Esophagus muscularis mucosa (tissue), 4 donors: ENCODE measurements at regions not wholly inside any gene's neighbourhood (a gene's known extent, or its start where the extent isn't known, plus 50 kb on each side); places are given as distances from the start of the nearest gene placed in this dataset.

Experiments used
- DNase-seq: peaks from one replicate; pipeline ENCODE4 v3.0.0-alpha.2; 2017; ENCODE audit errors: extremely low spot score
- H3K27ac ChIP-seq, 4 donors: fragments of 200-600 bp; sonication (generic); replicated peaks in 1 of 4; 1 replicate in 3 of 4; 2 replicates in 1 of 4; pipeline ENCODE4 v1.5.1; 2016 to 2019; ENCODE audit warnings: mild to moderate bottlenecking in 1 of 4
- H3K27me3 ChIP-seq, 4 donors: fragments of 200-600 bp; sonication (generic); one replicate each; pipeline versions ENCODE4 v1.5.1 to v1.6.0; 2016 to 2019
- H3K36me3 ChIP-seq, 4 donors: fragments of 200-600 bp; sonication (generic); one replicate each; pipeline ENCODE4 v1.5.1; 2016 to 2019
- H3K4me1 ChIP-seq, 4 donors: fragments of 200-600 bp; sonication (generic); one replicate each; pipeline ENCODE4 v1.5.1; 2016 to 2019
- H3K4me3 ChIP-seq, 4 donors: fragments of 200-600 bp; sonication (generic); 1 replicate in 2 of 4; 2 replicates in 2 of 4; pipeline ENCODE4 v1.5.1; 2016 to 2019; ENCODE audit warnings: mild to moderate bottlenecking in 4 of 4, moderate library complexity in 1 of 4
- H3K9me3 ChIP-seq, 4 donors: fragments of 200-600 bp; sonication (generic); 1 replicate in 3 of 4; 2 replicates in 1 of 4; pipeline ENCODE4 v1.5.1; 2016 to 2019
- CTCF ChIP-seq, 3 experiments: fragments of 200-600 bp in 2 of 3; fragments of 450-650 bp in 1 of 3; sonication (generic) in 2 of 3; IDR thresholded peaks; one replicate each; pipeline ENCODE4 v1.5.1; 2017 to 2019; ENCODE audit warnings: antibody characterized with exemption in 3 of 3, mild to moderate bottlenecking in 2 of 3, moderate library complexity in 1 of 3
- EP300 ChIP-seq: sonication (generic); formaldehyde crosslinking; IDR thresholded peaks from one replicate; pipeline ENCODE4 v1.6.1; 2017; ENCODE audit warnings: antibody characterized with exemption
- POLR2A ChIP-seq: fragments of 450-650 bp; IDR thresholded peaks from one replicate; pipeline ENCODE4 v1.6.1; 2017; ENCODE audit warnings: antibody characterized with exemption, moderate library complexity, mild to moderate bottlenecking, low read depth
- POLR2AphosphoS5 ChIP-seq, 2 donors: sonication (generic); formaldehyde crosslinking; IDR thresholded peaks; one replicate each; pipeline ENCODE4 v1.6.1; 2017; ENCODE audit warnings: antibody characterized with exemption in 2 of 2
- WGBS: methylation state at CpG from one replicate; pipeline ENCODE4 v1.1.5; 2018; 5-methylcytosine and 5-hydroxymethylcytosine counted together
- intact Hi-C: fragments of 100-400 bp; cut with DNase I; formaldehyde crosslinking; loops from one replicate; pipeline ENCODE4 v1.15.1; 2023

GRCh38 chrX:123075947-123076561, 108.0 kb upstream of the GRIA3 start:
- intact Hi-C loops, result no loop called here
- Histone ChIP-seq H3K27me3 (no peaks in the 10 kb centered on the region), H3K4me3 (no peak overlapping the region), H3K4me1 (no peaks in the 10 kb centered on the region), H3K27ac (no peak overlapping the region), H3K9me3 (no peaks in the 10 kb centered on the region), H3K36me3 (no peaks in the 10 kb centered on the region)
- no peak for DNase-seq
- TF ChIP-seq POLR2A, result no peak
- TF ChIP-seq POLR2AphosphoS5 (IDR thresholded peaks at IDR 0.05), result no peak
- TF ChIP-seq EP300, result no peak
- no peak for TF ChIP-seq CTCF (IDR thresholded peaks at IDR 0.05)
- 33% methylated on average over 4 of the region's 4 CpGs for WGBS

- H3K4me3 ChIP-seq, result no peak overlapping the region
- DNase-seq, result no peak
- H3K27ac ChIP-seq, result no peak overlapping the region
- H3K27me3 ChIP-seq, result no peaks in the 10 kb centered on the region
- intact Hi-C loops, result no loop called here
- TF ChIP-seq CTCF (IDR thresholded peaks at IDR 0.05), result no peak
- no peak for TF ChIP-seq POLR2AphosphoS5 (IDR thresholded peaks at IDR 0.05)
- no peak for TF ChIP-seq EP300
- no peak for TF ChIP-seq POLR2A
- H3K36me3 ChIP-seq, result no peaks in the 10 kb centered on the region
- no peaks in the 10 kb centered on the region for H3K4me1 ChIP-seq
- H3K9me3 ChIP-seq, result no peaks in the 10 kb centered on the region
Measured at GRCh38 chrX:123077631-123078030, 106.4 kb upstream of the GRIA3 start.

- no peak for DNase-seq
- H3K27ac ChIP-seq, result no peak overlapping the region
- no peaks in the 10 kb centered on the region for H3K27me3 ChIP-seq
- no peak overlapping the region for H3K4me3 ChIP-seq
- H3K4me1 ChIP-seq, result no peaks in the 10 kb centered on the region
- no peak for TF ChIP-seq CTCF (IDR thresholded peaks at IDR 0.05)
- TF ChIP-seq POLR2A, result no peak
- no peak for TF ChIP-seq EP300
- no peak for TF ChIP-seq POLR2AphosphoS5 (IDR thresholded peaks at IDR 0.05)
- no peaks in the 10 kb centered on the region for H3K36me3 ChIP-seq
- WGBS, result 68% methylated on average over 4 of the region's 4 CpGs
- peaks cover 0 to under 1% (median 0%) of the 10 kb centered on the region in 4 donors for H3K9me3 ChIP-seq
- intact Hi-C loops, result no loop called here
Measured at GRCh38 chrX:123080065-123080464, 104.0 kb upstream of the GRIA3 start.

GRCh38 chrX:123081776-123082175, 102.3 kb upstream of the GRIA3 start:
- TF ChIP-seq POLR2AphosphoS5 (IDR thresholded peaks at IDR 0.05), result no peak
- TF ChIP-seq CTCF (IDR thresholded peaks at IDR 0.05), result no peak
- TF ChIP-seq POLR2A, result no peak
- no peak for TF ChIP-seq EP300
- no peak overlapping the region for H3K27ac ChIP-seq
- no peaks in the 10 kb centered on the region for H3K36me3 ChIP-seq
- H3K4me1 ChIP-seq, result no peaks in the 10 kb centered on the region
- H3K9me3 ChIP-seq, result peaks cover 0 to 7% (median 0%) of the 10 kb centered on the region in 4 donors
- no peak overlapping the region for H3K4me3 ChIP-seq
- no peaks in the 10 kb centered on the region for H3K27me3 ChIP-seq
- intact Hi-C loops, result no loop called here
- no peak for DNase-seq

GRCh38 chrX:123083924-123084323, 100.2 kb upstream of the GRIA3 start:
- Histone ChIP-seq H3K4me1 (no peaks in the 10 kb centered on the region), H3K4me3 (no peak overlapping the region), H3K27me3 (no peaks in the 10 kb centered on the region), H3K9me3 (peaks cover 0 to 7% (median 0%) of the 10 kb centered on the region in 4 donors), H3K27ac (no peak overlapping the region), H3K36me3 (no peaks in the 10 kb centered on the region)
- 34% methylated on average over 2 of the region's 2 CpGs for WGBS
- intact Hi-C loops, result no loop called here
- TF ChIP-seq POLR2A (no peak), EP300 (no peak)
- no peak for DNase-seq
